ENCODE measurements at regions not wholly inside any gene's neighbourhood (a gene's known extent, or its start where the extent isn't known, plus 50 kb on each side); places are given as distances from the start of the nearest gene placed in this dataset.

DNA sequence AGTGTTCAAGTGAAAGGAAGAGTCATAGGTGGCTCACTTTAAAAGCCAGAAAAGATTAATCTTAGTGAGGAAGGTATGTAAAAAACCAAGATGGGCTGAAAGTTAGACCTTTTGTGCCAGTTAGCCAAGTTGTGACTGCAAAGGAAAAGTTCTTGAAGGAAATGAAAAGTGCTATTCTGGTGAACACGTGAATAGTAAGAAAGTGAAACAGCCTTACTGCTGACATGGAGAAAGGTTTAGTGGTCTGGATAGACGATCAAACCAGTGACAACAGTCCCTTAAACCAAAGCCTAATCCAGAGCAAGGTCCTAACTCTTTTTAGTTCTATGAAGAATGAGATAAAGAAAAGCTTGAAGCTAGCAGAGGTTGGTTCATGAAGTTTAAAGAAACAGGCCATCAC is 106.4 kb downstream of the CTH start:
- H3K36me3 ChIP-seq = no peaks in the 10 kb centered on the region
- TF ChIP-seq, protein P1, sequence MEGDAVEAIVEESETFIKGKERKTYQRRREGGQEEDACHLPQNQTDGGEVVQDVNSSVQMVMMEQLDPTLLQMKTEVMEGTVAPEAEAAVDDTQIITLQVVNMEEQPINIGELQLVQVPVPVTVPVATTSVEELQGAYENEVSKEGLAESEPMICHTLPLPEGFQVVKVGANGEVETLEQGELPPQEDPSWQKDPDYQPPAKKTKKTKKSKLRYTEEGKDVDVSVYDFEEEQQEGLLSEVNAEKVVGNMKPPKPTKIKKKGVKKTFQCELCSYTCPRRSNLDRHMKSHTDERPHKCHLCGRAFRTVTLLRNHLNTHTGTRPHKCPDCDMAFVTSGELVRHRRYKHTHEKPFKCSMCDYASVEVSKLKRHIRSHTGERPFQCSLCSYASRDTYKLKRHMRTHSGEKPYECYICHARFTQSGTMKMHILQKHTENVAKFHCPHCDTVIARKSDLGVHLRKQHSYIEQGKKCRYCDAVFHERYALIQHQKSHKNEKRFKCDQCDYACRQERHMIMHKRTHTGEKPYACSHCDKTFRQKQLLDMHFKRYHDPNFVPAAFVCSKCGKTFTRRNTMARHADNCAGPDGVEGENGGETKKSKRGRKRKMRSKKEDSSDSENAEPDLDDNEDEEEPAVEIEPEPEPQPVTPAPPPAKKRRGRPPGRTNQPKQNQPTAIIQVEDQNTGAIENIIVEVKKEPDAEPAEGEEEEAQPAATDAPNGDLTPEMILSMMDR (IDR thresholded peaks at IDR 0.05) = no peak
- TF ChIP-seq POLR2A (IDR thresholded peaks at IDR 0.05) = no peak
- TF ChIP-seq POLR2AphosphoS5 (IDR thresholded peaks at IDR 0.05) = no peak
- no peak overlapping the region for H3K4me3 ChIP-seq
- DNase-seq (ENCODE audit: low spot score in 2 of 2) = no peak
- H3K4me1 ChIP-seq = no peaks in the 10 kb centered on the region
- H3K27me3 ChIP-seq = no peaks in the 10 kb centered on the region
- H3K27ac ChIP-seq = no peak overlapping the region
- no peaks in the 10 kb centered on the region for H3K9me3 ChIP-seq
- intact Hi-C loops (cut with DNase I; ENCODE audit: low total_unique reads) = no loop called here

DNA sequence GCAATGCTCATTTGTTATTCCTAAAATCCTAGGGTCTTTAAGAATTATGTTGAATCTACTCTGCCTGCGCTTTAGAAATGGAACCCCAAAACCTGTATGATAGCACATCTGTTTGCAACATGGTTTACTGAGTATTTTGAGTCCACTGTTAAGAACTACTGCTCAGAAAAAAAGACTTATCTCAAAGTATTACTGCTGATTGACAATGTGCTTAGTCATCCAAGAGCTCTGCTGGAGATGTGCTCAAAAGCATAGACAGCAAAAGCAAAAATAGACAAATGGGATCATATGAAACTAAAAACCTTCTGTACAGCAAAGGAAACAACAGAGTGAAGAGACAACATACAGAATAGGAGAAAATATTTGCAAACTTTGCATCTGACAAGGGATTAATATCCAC is 107.0 kb downstream of the CTH start:
- Histone ChIP-seq H3K4me1 (no peaks in the 10 kb centered on the region), H3K27me3 (no peaks in the 10 kb centered on the region), H3K9me3 (no peaks in the 10 kb centered on the region), H3K36me3 (no peaks in the 10 kb centered on the region), H3K4me3 (no peak overlapping the region), H3K27ac (no peak overlapping the region)
- no peak for DNase-seq (ENCODE audit: low spot score in 2 of 2)
- intact Hi-C loops (cut with DNase I; ENCODE audit: low total_unique reads) = no loop called here
- TF ChIP-seq, protein P1 (IDR thresholded peaks at IDR 0.05) = no peak
- TF ChIP-seq POLR2A (IDR thresholded peaks at IDR 0.05) (no peak), POLR2AphosphoS5 (IDR thresholded peaks at IDR 0.05) (no peak)

DNA sequence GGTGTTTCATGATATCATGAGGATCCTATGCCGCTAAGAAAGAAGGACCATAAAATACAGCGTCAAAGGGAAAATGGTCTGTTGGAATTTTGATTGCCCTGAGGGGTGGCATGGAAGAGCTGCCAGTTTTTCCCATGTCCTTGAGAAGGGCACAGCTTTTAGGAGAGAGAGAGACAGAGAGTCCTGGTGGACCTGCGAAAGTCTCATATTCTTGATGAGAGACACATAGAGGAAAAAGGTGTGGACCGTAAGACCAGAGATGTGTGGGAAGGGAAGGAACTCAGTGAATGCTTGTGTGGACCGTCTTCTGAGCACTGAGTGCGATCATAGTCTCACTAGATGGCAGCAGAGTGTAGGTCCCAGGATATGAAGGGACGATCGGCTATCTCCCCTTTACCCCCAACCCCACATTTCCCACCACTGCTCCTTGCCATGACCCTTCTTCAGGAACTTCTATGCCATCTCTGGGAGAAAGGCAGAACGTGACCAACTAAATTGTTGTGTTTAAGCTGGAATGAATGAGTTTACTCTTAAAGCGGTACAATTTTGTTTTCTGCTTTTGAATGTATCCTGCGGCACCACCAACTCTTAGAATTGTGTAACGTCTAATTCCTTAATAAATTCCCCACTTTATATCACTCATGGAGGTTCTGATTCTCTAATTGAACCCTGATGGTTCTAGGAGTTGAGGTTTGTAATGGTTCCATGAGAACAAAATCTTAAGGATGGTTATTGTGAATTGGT is 117.7 kb downstream of the CTH start:
- H3K4me3 ChIP-seq = peak overlapping the region in 1 of 3 donors; percentile 36
- no peaks in the 10 kb centered on the region for H3K27me3 ChIP-seq
- no peak overlapping the region for H3K27ac ChIP-seq
- no peaks in the 10 kb centered on the region for H3K4me1 ChIP-seq
- TF ChIP-seq POLR2A (IDR thresholded peaks at IDR 0.05) (no peak), POLR2AphosphoS5 (IDR thresholded peaks at IDR 0.05) (no peak)
- TF ChIP-seq, protein P1 (IDR thresholded peaks at IDR 0.05) = peak in 1 of 3 donors; percentile 32
- intact Hi-C loops (cut with DNase I; ENCODE audit: low total_unique reads) = no loop called here
- H3K9me3 ChIP-seq = no peaks in the 10 kb centered on the region
- no peak for DNase-seq (ENCODE audit: low spot score in 2 of 2)
- no peaks in the 10 kb centered on the region for H3K36me3 ChIP-seq

DNA sequence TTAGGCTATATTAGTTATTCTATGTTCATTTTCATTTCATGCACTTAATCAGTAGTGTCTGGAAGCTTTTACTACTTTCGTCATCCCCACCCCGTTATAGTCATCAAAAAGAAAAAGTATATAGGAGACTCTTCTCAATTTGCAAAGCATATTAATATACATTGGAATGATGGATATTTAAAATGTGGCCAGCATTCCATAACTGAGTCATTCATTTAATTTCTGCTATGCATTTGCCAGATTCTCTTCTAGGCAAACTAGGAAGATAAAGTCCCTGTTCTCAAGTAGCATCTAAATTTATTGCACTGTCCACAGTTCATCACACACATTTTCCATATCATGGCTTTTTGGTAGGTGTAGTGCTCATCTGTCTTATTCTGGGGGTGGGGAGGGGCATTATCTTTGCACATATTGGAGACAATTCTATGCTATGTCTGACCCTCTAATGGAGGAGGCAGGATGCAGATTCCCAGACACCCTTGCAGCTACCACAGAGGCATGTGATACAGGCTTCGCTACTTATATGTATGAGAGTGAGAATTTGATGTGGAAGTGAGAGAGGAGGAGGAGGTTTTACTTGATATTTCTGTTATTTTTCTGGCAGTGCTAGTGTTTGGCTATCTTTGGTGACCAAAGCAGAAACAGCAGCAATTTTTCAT is 125.8 kb downstream of the CTH start:
- Histone ChIP-seq H3K4me3 (no peak overlapping the region), H3K4me1 (no peaks in the 10 kb centered on the region), H3K27me3 (no peaks in the 10 kb centered on the region), H3K27ac (no peak overlapping the region), H3K36me3 (no peaks in the 10 kb centered on the region), H3K9me3 (no peaks in the 10 kb centered on the region)
- intact Hi-C loops (cut with DNase I; ENCODE audit: low total_unique reads) = no loop called here
- no peak for DNase-seq (ENCODE audit: low spot score in 2 of 2)
- TF ChIP-seq, protein P1 (IDR thresholded peaks at IDR 0.05) = no peak
- TF ChIP-seq POLR2A (IDR thresholded peaks at IDR 0.05) (no peak), POLR2AphosphoS5 (IDR thresholded peaks at IDR 0.05) (no peak)

DNA sequence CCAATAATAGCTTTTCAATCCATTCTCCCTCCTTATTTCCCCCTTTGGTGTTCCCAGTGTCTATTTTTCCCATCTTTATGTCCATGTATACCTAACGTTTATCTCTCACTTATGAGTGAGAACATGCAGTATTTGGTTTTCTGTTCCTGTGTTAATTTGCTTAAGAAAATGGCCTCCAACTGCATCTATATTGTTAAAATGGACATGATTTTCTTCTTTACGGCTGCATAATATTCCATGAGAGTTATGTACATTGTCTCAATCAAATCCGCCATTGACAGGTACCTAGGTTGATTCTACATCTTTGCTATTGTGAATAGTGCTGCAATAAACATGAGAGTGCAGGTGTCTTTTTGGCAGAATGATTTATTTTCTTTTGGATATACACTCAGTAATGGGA is 126.7 kb downstream of the CTH start:
- H3K27ac ChIP-seq = no peak overlapping the region
- no peak for DNase-seq (ENCODE audit: low spot score in 2 of 2)
- no peak overlapping the region for H3K4me3 ChIP-seq
- no peaks in the 10 kb centered on the region for H3K4me1 ChIP-seq
- no peaks in the 10 kb centered on the region for H3K36me3 ChIP-seq
- no peaks in the 10 kb centered on the region for H3K9me3 ChIP-seq
- no peak for TF ChIP-seq POLR2AphosphoS5 (IDR thresholded peaks at IDR 0.05)
- TF ChIP-seq POLR2A (IDR thresholded peaks at IDR 0.05) = no peak
- TF ChIP-seq, protein P1 (IDR thresholded peaks at IDR 0.05) = no peak
- no peaks in the 10 kb centered on the region for H3K27me3 ChIP-seq
- intact Hi-C loops (cut with DNase I; ENCODE audit: low total_unique reads) = no loop called here
